Lower leg skin (tissue), 4 donors: ENCODE measurements at regions not wholly inside any gene's neighbourhood (a gene's known extent, or its start where the extent isn't known, plus 50 kb on each side); places are given as distances from the start of the nearest gene placed in this dataset.

Experiments used
- DNase-seq, 2 donors: peaks; one replicate each; pipeline ENCODE4 v3.0.0-alpha.2; 2019; ENCODE audit warnings: low spot score in 2 of 2
- H3K4me3 ChIP-seq: fragments of 200-600 bp; sonication (generic); 2 replicates; pipeline ENCODE4 v1.5.1; 2017; ENCODE audit warnings: mild to moderate bottlenecking, low read depth; ENCODE audit not compliant: poor library complexity, severe bottlenecking
- CTCF ChIP-seq, 3 donors: fragments of 450-650 bp; IDR thresholded peaks; one replicate each; pipeline ENCODE4 v1.5.1; 2016; ENCODE audit warnings: antibody characterized with exemption in 3 of 3, mild to moderate bottlenecking in 3 of 3, moderate library complexity in 2 of 3
- POLR2A ChIP-seq, 2 donors: fragments of 450-650 bp; IDR thresholded peaks; one replicate each; pipeline ENCODE4 v1.6.1; 2016 to 2017; ENCODE audit warnings: antibody characterized with exemption in 2 of 2, mild to moderate bottlenecking in 1 of 2, moderate library complexity in 1 of 2
- WGBS, 2 donors: methylation state at CpG; one replicate each; pipeline ENCODE4 v1.1.5; 2018; 5-methylcytosine and 5-hydroxymethylcytosine counted together
- intact Hi-C: fragments of 100-400 bp; cut with DNase I; formaldehyde crosslinking; loops from one replicate; pipeline ENCODE4 v1.15.0; 2023; ENCODE audit warnings: low total_unique reads

GRCh38 chr12:13764748-13765147 is 216.7 kb downstream of the GRIN2B start:
- intact Hi-C loops = no loop called here
- H3K4me3 ChIP-seq = no peak overlapping the region
- WGBS, 2 donors = 56 to 61% methylated on average over 6 of the region's 6 CpGs
- TF ChIP-seq POLR2A (IDR thresholded peaks at IDR 0.05) = no peak
- no peak for TF ChIP-seq CTCF (IDR thresholded peaks at IDR 0.05)
- DNase-seq = no peak

GRCh38 chr12:13749389-13749788 is 232.0 kb downstream of the GRIN2B start:
- no peak overlapping the region for H3K4me3 ChIP-seq
- no peak for DNase-seq
- WGBS, 2 donors = 36 to 54% methylated on average over 1 of the region's 1 CpG
- no peak for TF ChIP-seq CTCF (IDR thresholded peaks at IDR 0.05)
- intact Hi-C loops = no loop called here

- TF ChIP-seq CTCF (IDR thresholded peaks at IDR 0.05) = no peak
- TF ChIP-seq POLR2A (IDR thresholded peaks at IDR 0.05) = no peak
- no peak overlapping the region for H3K4me3 ChIP-seq
- DNase-seq = no peak
- intact Hi-C loops = no loop called here
- 60 to 64% methylated on average over 6 of the region's 6 CpGs for WGBS, 2 donors
Measured at GRCh38 chr12:13745111-13745860, 236.1 kb downstream of the GRIN2B start.

GRCh38 chr12:13744561-13744960 is 236.8 kb downstream of the GRIN2B start:
- DNase-seq = no peak
- H3K4me3 ChIP-seq = no peak overlapping the region
- no peak for TF ChIP-seq POLR2A (IDR thresholded peaks at IDR 0.05)
- TF ChIP-seq CTCF (IDR thresholded peaks at IDR 0.05) = no peak
- intact Hi-C loops = no loop called here
- 78 to 79% methylated on average over 9 of the region's 9 CpGs for WGBS, 2 donors

GRCh38 chr12:13740149-13740545 is 241.3 kb downstream of the GRIN2B start:
- WGBS, 2 donors = 63 to 64% methylated on average over 6 of the region's 6 CpGs
- intact Hi-C loops = no loop called here
- TF ChIP-seq POLR2A (IDR thresholded peaks at IDR 0.05) = no peak
- no peak for TF ChIP-seq CTCF (IDR thresholded peaks at IDR 0.05)

GRCh38 chr12:13735734-13736133 is 245.7 kb downstream of the GRIN2B start:
- intact Hi-C loops = no loop called here
- no peak for DNase-seq
- H3K4me3 ChIP-seq = no peak overlapping the region
- 83 to 85% methylated on average over 5 of the region's 5 CpGs for WGBS, 2 donors
- TF ChIP-seq POLR2A (IDR thresholded peaks at IDR 0.05) (no peak), CTCF (IDR thresholded peaks at IDR 0.05) (no peak)

More at GRCh38 chr12:13740149-13740545, 241.3 kb downstream of the GRIN2B start:
- DNase-seq = no peak
- no peak overlapping the region for H3K4me3 ChIP-seq
